ENCODE measurements at regions not wholly inside any gene's neighbourhood (a gene's known extent, or its start where the extent isn't known, plus 50 kb on each side); places are given as distances from the start of the nearest gene placed in this dataset.
"Not testable (repeated sequence)": the region's sequence is repeated elsewhere in the genome, so short reads cannot be mapped to it uniquely, and the experiment has no call there.

GRCh38 chr5:42267091-42267490, 156.1 kb upstream of the GHR start:
- no peak for DNase-seq (ENCODE audit: low read depth)
- TF ChIP-seq CTCF (IDR thresholded peaks at IDR 0.05; ENCODE audit: low read length, missing control alignments), result no peak
- H3K4me3 ChIP-seq (replicated peaks; ENCODE audit: low read depth, low read length), result no peak overlapping the region

GRCh38 chr5:42268170-42268569, 155.1 kb upstream of the GHR start:
- not testable (repeated sequence) for H3K4me3 ChIP-seq (replicated peaks; ENCODE audit: low read depth, low read length); DNase-seq (ENCODE audit: low read depth)

- H3K4me3 ChIP-seq (replicated peaks; ENCODE audit: low read depth, low read length), result no peak overlapping the region
- no peak for TF ChIP-seq CTCF (IDR thresholded peaks at IDR 0.05; ENCODE audit: low read length, missing control alignments)
- DNase-seq (ENCODE audit: low read depth), result peak; percentile 10
Measured at GRCh38 chr5:42268630-42269029, 154.6 kb upstream of the GHR start.

DNA sequence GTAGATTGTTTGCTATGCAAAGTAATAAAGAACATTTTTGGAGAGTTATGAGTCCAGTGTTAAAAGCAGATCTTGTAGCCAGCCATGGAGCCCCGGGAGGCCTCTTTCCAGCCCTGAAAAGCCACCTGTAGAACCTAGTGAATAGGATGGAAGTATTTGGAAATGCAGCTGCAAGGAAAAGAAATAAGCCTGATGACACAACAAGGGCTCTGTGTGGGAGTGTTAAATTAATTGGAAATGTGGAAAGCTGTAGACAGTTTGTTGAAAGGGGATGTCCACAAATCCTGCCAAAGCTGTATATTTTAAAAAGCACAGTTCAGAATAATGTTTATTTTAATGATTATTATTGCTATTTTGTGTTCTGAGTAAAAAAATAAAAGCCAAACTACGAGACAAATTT, 152.5 kb upstream of the GHR start:
- TF ChIP-seq CTCF (IDR thresholded peaks at IDR 0.05; ENCODE audit: low read length, missing control alignments), result no peak
- no peak overlapping the region for H3K4me3 ChIP-seq (replicated peaks; ENCODE audit: low read depth, low read length)
- no peak for DNase-seq (ENCODE audit: low read depth)

GRCh38 chr5:42274913-42275312, 148.3 kb upstream of the GHR start:
- no peak for TF ChIP-seq CTCF (IDR thresholded peaks at IDR 0.05; ENCODE audit: low read length, missing control alignments)
- peak; percentile 1 for DNase-seq (ENCODE audit: low read depth)
- H3K4me3 ChIP-seq (replicated peaks; ENCODE audit: low read depth, low read length), result no peak overlapping the region

- no peak for TF ChIP-seq CTCF (IDR thresholded peaks at IDR 0.05; ENCODE audit: low read length, missing control alignments)
- no peak for DNase-seq (ENCODE audit: low read depth)
Measured at GRCh38 chr5:42277293-42277692, 145.9 kb upstream of the GHR start.

DNA sequence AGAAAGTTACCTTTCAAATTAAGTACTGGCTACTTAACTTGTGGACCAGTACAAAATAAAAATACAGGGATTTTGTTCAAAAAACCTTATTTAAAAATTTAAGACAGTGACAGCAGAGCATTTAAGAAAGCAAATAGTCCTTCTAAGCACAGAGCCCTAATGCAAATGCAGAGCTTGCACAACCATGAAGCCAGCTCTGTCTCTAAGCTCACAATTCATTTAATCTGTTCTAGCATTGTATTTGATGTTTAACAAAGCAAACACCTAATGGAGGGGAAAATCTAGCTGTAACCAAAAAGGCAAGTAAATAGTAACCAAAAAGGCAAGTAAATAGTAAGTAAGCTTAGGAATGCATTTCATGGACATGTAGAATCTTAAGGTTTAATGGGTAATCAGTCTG, 138.7 kb upstream of the GHR start:
- H3K4me3 ChIP-seq (replicated peaks; ENCODE audit: low read depth, low read length), result no peak overlapping the region
- no peak for DNase-seq (ENCODE audit: low read depth)
- no peak for TF ChIP-seq CTCF (IDR thresholded peaks at IDR 0.05; ENCODE audit: low read length, missing control alignments)

More at GRCh38 chr5:42277293-42277692, 145.9 kb upstream of the GHR start:
- no peak overlapping the region for H3K4me3 ChIP-seq (replicated peaks; ENCODE audit: low read depth, low read length)

DNA sequence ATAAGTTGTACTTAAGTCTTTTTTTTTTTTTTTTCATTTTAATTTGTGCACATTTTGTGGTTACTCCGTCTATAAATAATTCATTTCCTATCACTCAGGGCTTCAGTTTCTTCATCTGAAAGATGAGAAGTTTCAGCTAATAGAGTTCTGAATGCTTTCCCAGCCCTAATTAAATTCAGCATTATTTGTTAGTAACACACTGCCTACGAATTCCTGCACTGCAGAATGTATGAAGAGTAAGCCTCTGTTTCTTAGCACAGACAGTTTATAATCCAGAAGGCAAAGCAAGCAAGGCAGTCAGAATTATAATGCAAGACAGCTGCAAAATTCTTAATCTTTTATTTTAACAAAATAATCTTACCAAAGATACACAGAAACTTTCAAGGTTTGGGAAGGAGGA, 138.0 kb upstream of the GHR start:
- H3K4me3 ChIP-seq (replicated peaks; ENCODE audit: low read depth, low read length), result no peak overlapping the region
- no peak for TF ChIP-seq CTCF (IDR thresholded peaks at IDR 0.05; ENCODE audit: low read length, missing control alignments)
- DNase-seq (ENCODE audit: low read depth), result no peak

All from fibroblast of pulmonary artery (primary cell).